ENCODE measurements at regions not wholly inside any gene's neighbourhood (a gene's known extent, or its start where the extent isn't known, plus 50 kb on each side); places are given as distances from the start of the nearest gene placed in this dataset.

DNA sequence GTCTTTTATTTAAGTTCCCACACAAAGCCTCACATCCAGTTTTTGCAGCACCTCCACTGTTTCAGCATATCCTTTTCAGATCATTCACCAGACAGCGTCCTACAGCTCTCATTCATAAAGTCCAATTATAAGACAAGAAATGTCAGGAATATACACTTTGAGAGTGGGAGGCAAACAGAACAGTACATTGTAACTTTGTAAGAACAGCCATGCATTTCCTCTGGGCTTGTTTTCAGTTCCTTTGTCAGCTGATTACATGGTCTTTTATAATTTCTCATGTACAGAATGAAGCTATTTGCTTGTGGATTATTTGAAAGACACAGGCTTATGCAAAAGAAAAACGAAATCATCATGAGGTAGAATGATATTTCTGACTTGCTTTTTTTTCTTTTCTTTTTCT is 85.7 kb downstream of the SOX2 start:
- H3K9me3 ChIP-seq (ENCODE audit: control insufficient read depth, low read length) = no peaks in the 10 kb centered on the region
- H3K27me3 ChIP-seq (ENCODE audit: control insufficient read depth, insufficient read depth) = no peaks in the 10 kb centered on the region
- intact Hi-C loops (cut with DNase I) = no loop called here
- DNase-seq = no peak
- H3K4me3 ChIP-seq (ENCODE audit: low read length) = no peak overlapping the region
- H3K4me1 ChIP-seq (ENCODE audit: control insufficient read depth, insufficient read depth, low read length) = no peaks in the 10 kb centered on the region
- ATAC-seq = no peak
- WGBS = 54% methylated on average over 2 of the region's 2 CpGs
- no peak overlapping the region for H3K27ac ChIP-seq (ENCODE audit: low read length)

DNA sequence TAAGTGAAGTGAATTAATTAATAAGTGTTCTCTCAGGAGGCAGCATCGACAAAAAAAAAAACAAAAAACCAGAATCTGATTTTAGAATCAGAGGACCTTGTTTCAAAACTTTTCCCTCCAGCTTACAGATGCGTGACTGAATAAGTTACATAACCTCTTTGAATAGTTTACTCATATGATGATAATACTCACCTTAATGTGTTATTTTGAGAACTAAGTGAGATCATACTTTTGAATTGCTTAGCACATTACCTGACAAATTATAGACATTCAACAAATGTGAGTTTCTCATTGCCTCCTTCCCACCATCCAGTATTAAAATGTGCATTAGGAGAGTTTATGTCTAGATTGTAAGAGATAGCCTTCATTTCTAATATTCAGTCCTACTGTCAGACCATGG is 94.0 kb downstream of the SOX2 start:
- intact Hi-C loops (cut with DNase I) = no loop called here
- Histone ChIP-seq H3K27ac (ENCODE audit: low read length) (no peak overlapping the region), H3K9me3 (ENCODE audit: control insufficient read depth, low read length) (no peaks in the 10 kb centered on the region), H3K4me3 (ENCODE audit: low read length) (no peak overlapping the region), H3K27me3 (ENCODE audit: control insufficient read depth, insufficient read depth) (no peaks in the 10 kb centered on the region), H3K4me1 (ENCODE audit: control insufficient read depth, insufficient read depth, low read length) (no peaks in the 10 kb centered on the region)
- ATAC-seq (no peak), DNase-seq (no peak)
- WGBS = 90% methylated on average over 2 of the region's 2 CpGs

DNA sequence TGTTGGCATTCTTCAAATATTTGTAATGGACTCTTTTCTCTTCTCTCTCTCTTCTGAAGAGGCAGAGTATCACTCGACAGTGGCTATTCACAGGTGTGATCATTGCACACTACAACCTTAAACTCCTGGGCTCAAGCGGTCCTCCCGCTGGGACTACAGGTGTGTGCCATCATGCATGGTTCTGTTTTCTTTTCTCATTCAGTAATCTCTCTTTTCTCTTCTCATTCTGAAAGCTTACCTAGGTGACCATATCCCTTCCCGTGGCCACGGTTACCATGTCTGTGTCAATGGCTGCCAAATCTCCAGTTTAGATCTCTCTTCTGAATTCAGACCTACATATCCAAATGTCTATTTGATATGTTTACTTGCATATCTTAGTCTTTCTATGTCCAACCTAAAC is 96.3 kb downstream of the SOX2 start:
- no peaks in the 10 kb centered on the region for H3K27me3 ChIP-seq (ENCODE audit: control insufficient read depth, insufficient read depth)
- no peak for ATAC-seq
- intact Hi-C loops (cut with DNase I) = no loop called here
- no peak overlapping the region for H3K27ac ChIP-seq (ENCODE audit: low read length)
- WGBS = 88% methylated on average over 5 of the region's 5 CpGs
- no peak for DNase-seq
- no peaks in the 10 kb centered on the region for H3K4me1 ChIP-seq (ENCODE audit: control insufficient read depth, insufficient read depth, low read length)
- no peak overlapping the region for H3K4me3 ChIP-seq (ENCODE audit: low read length)
- no peaks in the 10 kb centered on the region for H3K9me3 ChIP-seq (ENCODE audit: control insufficient read depth, low read length)

DNA sequence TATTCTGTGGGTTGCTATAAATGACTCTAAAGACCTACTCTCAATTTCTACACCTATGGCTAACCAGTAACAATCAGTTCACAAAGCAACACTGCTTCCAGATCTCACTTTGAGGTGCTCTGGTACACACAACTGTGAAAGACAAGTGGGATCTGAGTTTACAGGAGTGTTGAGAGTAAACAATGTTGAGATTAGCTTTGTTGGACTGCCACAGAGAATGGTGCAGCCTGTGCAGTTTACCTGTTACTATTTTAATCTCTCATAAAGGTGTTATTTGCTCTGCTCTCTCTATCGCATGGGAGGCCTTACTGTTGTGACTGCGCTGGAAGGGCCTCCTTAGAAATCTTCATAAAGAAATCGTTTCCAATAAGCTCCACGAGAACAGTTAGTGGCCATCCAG is 112.0 kb downstream of the SOX2 start:
- ATAC-seq = no peak

DNA sequence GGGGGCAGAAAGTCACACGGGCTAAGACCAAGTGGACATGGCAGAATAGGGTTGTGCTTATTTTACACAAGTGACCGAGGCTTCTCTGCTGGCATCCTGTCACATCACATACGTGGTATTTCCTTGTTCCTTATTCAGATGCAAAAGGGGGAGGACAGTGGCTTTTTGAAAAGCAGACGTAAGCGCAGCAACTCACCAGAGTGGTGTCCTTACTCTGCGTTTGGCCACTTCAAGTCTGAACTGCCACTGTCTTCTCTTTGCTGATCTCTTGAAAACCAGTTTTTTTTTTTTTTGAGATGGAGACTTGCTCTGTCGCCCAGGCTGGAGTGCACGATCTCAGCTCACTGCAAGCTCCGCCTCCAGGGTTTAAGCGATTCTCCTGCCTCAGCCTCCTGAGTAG is 113.2 kb downstream of the SOX2 start:
- Histone ChIP-seq H3K4me3 (ENCODE audit: low read length) (no peak overlapping the region), H3K27me3 (ENCODE audit: control insufficient read depth, insufficient read depth) (no peaks in the 10 kb centered on the region), H3K9me3 (ENCODE audit: control insufficient read depth, low read length) (no peaks in the 10 kb centered on the region), H3K27ac (ENCODE audit: low read length) (no peak overlapping the region), H3K4me1 (ENCODE audit: control insufficient read depth, insufficient read depth, low read length) (no peaks in the 10 kb centered on the region)
- intact Hi-C loops (cut with DNase I) = no loop called here
- DNase-seq = no peak
- ATAC-seq = no peak
- WGBS = 76% methylated on average over 10 of the region's 10 CpGs

More for the DNA sequence above, 112.0 kb downstream of the SOX2 start:
- no peak for DNase-seq
- Histone ChIP-seq H3K9me3 (ENCODE audit: control insufficient read depth, low read length) (no peaks in the 10 kb centered on the region), H3K4me1 (ENCODE audit: control insufficient read depth, insufficient read depth, low read length) (no peaks in the 10 kb centered on the region), H3K4me3 (ENCODE audit: low read length) (no peak overlapping the region), H3K27ac (ENCODE audit: low read length) (no peak overlapping the region), H3K27me3 (ENCODE audit: control insufficient read depth, insufficient read depth) (peaks cover 2% of the 10 kb centered on the region)
- 88% methylated on average over 4 of the region's 4 CpGs for WGBS
- intact Hi-C loops (cut with DNase I) = no loop called here

DNA sequence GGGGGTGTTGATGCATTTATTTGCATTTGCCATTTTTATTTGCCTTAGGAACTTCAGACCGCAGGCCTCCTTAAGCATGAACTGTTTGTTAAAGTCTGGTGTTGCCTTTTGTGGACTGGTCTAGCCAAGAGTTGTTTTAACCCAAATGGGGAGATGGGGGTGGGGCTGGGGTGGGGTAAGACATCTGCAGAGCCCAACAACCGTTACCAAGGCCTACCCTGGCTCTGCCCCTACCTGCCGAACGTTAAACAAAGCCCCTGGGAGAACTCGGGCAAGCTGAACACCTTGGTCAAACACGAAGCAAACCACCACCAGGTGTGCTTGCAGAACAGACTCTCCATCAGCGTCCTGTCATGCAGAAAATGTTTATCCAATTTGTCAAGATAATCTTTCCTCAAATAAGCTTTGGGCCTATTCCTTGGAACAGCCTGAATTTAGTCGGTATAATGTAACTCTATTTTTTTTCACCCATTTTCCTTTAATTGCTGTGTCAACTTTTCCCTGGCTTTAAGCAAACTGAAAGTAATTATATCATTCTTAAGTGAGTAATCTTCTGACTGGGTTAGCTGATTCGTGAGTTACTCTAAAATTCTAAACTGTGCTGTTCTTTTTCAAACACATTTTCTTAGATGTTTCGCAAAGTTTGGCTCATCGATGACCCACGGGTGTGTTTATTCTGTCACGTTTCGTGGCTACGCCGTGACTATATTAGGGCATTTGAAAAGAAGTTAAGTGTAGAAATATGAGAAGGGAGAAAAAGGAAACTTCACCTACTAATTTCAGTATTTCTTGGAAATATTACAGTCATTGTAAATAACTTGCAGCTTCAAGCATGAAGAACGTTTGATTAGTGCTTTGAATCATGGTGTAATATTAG is 127.6 kb downstream of the SOX2 start:
- no peaks in the 10 kb centered on the region for H3K9me3 ChIP-seq (ENCODE audit: control insufficient read depth, low read length)
- WGBS = 74% methylated on average over 17 of the region's 17 CpGs
- no peaks in the 10 kb centered on the region for H3K4me1 ChIP-seq (ENCODE audit: control insufficient read depth, insufficient read depth, low read length)
- intact Hi-C loops (cut with DNase I) = no loop called here
- H3K27me3 ChIP-seq (ENCODE audit: control insufficient read depth, insufficient read depth) = no peaks in the 10 kb centered on the region
- no peak overlapping the region for H3K27ac ChIP-seq (ENCODE audit: low read length)
- no peak for ATAC-seq
- DNase-seq = no peak
- no peak overlapping the region for H3K4me3 ChIP-seq (ENCODE audit: low read length)

DNA sequence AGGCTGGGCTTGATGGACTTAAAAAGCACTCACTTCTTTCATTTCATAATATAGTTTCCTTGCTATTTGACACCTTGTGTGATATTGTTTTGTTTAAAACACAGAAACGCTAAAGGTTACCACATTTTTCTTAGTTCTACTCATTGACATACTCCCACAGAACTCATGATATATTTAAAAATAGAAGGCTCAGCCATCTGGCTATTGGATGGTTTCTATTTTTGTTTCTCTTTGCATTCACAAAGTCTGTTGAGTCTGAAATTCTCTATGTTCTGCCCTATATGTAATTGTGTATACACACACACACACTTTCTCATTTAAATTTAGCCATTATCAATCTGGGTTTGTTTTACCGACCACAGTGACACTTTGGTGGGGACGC is 128.2 kb downstream of the SOX2 start:
- Histone ChIP-seq H3K4me1 (ENCODE audit: control insufficient read depth, insufficient read depth, low read length) (no peaks in the 10 kb centered on the region), H3K27ac (ENCODE audit: low read length) (no peak overlapping the region), H3K27me3 (ENCODE audit: control insufficient read depth, insufficient read depth) (no peaks in the 10 kb centered on the region), H3K4me3 (ENCODE audit: low read length) (no peak overlapping the region), H3K9me3 (ENCODE audit: control insufficient read depth, low read length) (no peaks in the 10 kb centered on the region)
- ATAC-seq (no peak), DNase-seq (no peak)
- 70% methylated on average over 3 of the region's 3 CpGs for WGBS
- intact Hi-C loops (cut with DNase I) = no loop called here

DNA sequence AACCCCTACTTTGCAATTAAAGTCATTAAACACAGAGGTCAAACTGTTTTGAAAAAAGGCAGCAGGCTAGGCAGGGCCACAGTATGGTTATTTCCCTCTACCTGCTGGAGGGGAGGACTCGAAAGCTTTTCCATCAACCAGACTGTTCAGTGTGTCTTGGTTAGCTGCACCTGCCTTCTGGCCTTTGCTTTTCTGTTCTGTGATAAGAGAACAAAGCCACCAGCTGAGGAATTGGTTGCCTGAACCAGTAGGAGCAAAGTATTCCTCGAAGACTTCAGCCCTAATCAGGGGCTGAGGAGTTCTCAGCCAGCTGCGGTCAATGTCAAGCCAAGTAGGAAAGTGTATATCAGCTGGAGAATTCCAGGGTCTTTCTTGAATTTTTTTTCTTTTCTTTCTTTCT is 132.5 kb downstream of the SOX2 start:
- no peaks in the 10 kb centered on the region for H3K9me3 ChIP-seq (ENCODE audit: control insufficient read depth, low read length)
- no peak overlapping the region for H3K4me3 ChIP-seq (ENCODE audit: low read length)
- H3K27ac ChIP-seq (ENCODE audit: low read length) = no peak overlapping the region
- DNase-seq (no peak), ATAC-seq (no peak)
- 68% methylated on average over 3 of the region's 3 CpGs for WGBS
- no peaks in the 10 kb centered on the region for H3K4me1 ChIP-seq (ENCODE audit: control insufficient read depth, insufficient read depth, low read length)
- intact Hi-C loops (cut with DNase I) = no loop called here
- H3K27me3 ChIP-seq (ENCODE audit: control insufficient read depth, insufficient read depth) = no peaks in the 10 kb centered on the region

DNA sequence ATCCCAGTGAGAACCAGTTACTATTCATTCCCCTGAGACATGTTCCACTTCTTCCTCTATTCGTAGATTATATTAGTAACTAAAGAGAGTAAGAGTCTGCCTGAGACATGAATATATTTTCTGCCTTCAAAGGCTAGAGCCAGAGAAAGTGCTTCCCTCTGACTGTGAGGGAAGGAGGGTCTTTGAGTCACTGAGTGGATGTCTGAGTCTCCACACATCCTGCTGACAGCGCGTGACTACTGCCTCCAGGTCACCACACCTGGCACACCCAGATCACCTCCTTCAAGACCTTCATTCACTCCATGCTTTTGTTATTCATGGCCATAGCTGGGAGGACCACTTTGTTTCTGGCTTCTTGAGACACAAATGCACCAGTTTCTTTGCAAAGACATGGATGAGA is 135.6 kb downstream of the SOX2 start:
- no peak for DNase-seq
- no peaks in the 10 kb centered on the region for H3K9me3 ChIP-seq (ENCODE audit: control insufficient read depth, low read length)
- 88% methylated on average over 3 of the region's 3 CpGs for WGBS
- no peaks in the 10 kb centered on the region for H3K27me3 ChIP-seq (ENCODE audit: control insufficient read depth, insufficient read depth)
- H3K27ac ChIP-seq (ENCODE audit: low read length) = no peak overlapping the region
- intact Hi-C loops (cut with DNase I) = no loop called here
- no peaks in the 10 kb centered on the region for H3K4me1 ChIP-seq (ENCODE audit: control insufficient read depth, insufficient read depth, low read length)
- H3K4me3 ChIP-seq (ENCODE audit: low read length) = no peak overlapping the region
- no peak for ATAC-seq

DNA sequence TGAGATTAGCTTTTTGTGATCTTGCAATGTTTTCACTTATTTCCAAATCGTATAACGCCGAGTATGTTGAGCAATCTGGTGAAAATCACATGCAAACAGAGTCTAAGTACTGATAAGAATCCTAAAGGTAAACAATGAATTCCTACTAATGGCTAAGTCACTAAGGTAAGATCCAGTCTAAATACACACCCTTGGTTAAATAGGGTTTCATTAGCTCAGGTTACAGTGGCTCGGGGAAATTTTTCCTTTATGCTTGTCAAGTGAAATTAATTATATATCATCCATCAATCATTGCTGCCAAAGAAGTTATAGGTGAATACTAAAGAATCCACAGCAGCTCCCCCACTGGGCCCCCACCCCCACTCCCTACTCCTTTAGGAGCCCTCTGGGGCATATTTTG is 139.3 kb downstream of the SOX2 start:
- no peaks in the 10 kb centered on the region for H3K4me1 ChIP-seq (ENCODE audit: control insufficient read depth, insufficient read depth, low read length)
- H3K9me3 ChIP-seq (ENCODE audit: control insufficient read depth, low read length) = no peaks in the 10 kb centered on the region
- DNase-seq = no peak
- H3K4me3 ChIP-seq (ENCODE audit: low read length) = no peak overlapping the region
- intact Hi-C loops (cut with DNase I) = no loop called here
- H3K27me3 ChIP-seq (ENCODE audit: control insufficient read depth, insufficient read depth) = no peaks in the 10 kb centered on the region
- no peak for ATAC-seq
- no peak overlapping the region for H3K27ac ChIP-seq (ENCODE audit: low read length)
- 55% methylated on average over 4 of the region's 4 CpGs for WGBS

DNA sequence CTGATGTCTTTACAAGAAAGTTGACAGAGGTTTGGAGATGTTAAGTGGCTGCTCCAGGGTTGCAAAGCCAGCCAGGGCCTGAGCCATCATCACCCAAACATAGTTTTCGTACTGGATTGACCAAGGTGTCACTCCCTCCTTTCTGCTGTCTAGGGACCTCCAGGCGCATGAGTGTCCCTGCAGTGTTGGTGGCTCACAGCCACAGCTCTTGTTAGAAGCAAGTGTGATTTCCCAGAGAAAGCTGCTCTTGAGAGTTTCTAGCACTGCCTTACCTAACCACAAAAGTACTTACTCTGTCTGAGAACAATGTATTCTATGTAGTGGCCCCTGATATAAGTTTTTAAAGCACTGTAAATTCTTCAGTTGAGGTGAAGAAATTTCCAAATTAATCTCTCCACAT is 144.1 kb downstream of the SOX2 start:
- 67% methylated on average over 2 of the region's 2 CpGs for WGBS
- no peak for ATAC-seq

DNA sequence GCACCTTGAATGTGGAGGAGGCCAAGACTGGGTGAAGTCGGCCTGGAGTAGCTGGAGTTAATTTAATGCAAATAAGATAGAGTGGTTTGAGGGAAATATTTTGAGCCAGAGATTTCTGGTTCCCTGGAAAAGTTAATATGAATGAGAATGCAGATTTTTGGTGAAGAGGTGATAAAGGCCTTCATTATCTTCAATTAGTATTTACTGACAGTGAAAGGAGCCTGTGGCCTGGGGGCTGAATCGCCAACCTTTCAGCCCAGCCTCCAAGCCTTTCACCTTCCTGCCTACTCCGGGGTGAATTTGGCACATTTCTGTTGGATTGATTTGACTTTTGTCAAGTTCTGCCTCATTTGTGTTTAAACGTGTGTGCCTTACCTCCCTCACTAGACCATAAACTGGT is 147.8 kb downstream of the SOX2 start:
- DNase-seq (no peak), ATAC-seq (no peak)
- H3K4me3 ChIP-seq (ENCODE audit: low read length) = no peak overlapping the region
- H3K27me3 ChIP-seq (ENCODE audit: control insufficient read depth, insufficient read depth) = no peaks in the 10 kb centered on the region
- no peaks in the 10 kb centered on the region for H3K4me1 ChIP-seq (ENCODE audit: control insufficient read depth, insufficient read depth, low read length)
- 41% methylated on average over 4 of the region's 4 CpGs for WGBS
- intact Hi-C loops (cut with DNase I) = no loop called here
- H3K9me3 ChIP-seq (ENCODE audit: control insufficient read depth, low read length) = no peaks in the 10 kb centered on the region
- no peak overlapping the region for H3K27ac ChIP-seq (ENCODE audit: low read length)

More for the DNA sequence above, 144.1 kb downstream of the SOX2 start:
- H3K27me3 ChIP-seq (ENCODE audit: control insufficient read depth, insufficient read depth) = no peaks in the 10 kb centered on the region
- DNase-seq = no peak
- H3K9me3 ChIP-seq (ENCODE audit: control insufficient read depth, low read length) = no peaks in the 10 kb centered on the region
- intact Hi-C loops (cut with DNase I) = no loop called here
- H3K4me1 ChIP-seq (ENCODE audit: control insufficient read depth, insufficient read depth, low read length) = no peaks in the 10 kb centered on the region
- H3K4me3 ChIP-seq (ENCODE audit: low read length) = no peak overlapping the region
- H3K27ac ChIP-seq (ENCODE audit: low read length) = no peak overlapping the region
